ENCODE measurements at regions not wholly inside any gene's neighbourhood (a gene's known extent, or its start where the extent isn't known, plus 50 kb on each side); places are given as distances from the start of the nearest gene placed in this dataset.
"Not testable (repeated sequence)": the region's sequence is repeated elsewhere in the genome, so short reads cannot be mapped to it uniquely, and the experiment has no call there.

DNA sequence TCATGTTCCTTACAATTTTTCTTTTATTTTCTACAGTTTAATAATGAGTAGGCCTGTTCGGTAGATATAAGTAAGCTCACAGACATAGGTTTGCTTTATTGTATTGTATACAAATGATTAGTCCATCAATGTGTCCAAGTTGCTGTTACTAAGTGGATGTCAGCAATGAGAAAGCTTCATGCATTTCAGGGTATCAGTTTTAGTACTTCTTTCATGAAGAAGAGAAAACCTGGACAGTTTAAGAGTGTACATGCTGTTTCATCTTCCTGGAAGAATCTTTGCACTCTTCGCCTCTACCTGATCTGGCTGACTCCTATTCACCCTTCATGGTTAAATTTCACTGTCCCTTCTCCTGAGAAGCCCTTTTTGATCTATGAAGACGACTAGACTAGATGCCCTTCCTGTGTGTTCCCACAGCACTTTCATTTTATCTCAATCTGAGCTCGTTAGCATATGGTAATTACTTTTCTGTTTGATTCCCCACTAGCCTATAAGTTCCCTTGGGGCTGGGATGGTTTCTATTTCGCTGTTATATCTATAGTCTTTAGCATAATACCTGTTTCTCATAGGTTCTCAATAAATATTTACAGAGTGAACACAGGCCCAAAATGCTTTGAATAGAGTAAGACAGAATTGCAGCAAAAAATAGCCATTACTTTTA lies 70.7 kb downstream of the CETN3 start:
- no peak for DNase-seq (ENCODE audit: low read depth in 3 of 3)

DNA sequence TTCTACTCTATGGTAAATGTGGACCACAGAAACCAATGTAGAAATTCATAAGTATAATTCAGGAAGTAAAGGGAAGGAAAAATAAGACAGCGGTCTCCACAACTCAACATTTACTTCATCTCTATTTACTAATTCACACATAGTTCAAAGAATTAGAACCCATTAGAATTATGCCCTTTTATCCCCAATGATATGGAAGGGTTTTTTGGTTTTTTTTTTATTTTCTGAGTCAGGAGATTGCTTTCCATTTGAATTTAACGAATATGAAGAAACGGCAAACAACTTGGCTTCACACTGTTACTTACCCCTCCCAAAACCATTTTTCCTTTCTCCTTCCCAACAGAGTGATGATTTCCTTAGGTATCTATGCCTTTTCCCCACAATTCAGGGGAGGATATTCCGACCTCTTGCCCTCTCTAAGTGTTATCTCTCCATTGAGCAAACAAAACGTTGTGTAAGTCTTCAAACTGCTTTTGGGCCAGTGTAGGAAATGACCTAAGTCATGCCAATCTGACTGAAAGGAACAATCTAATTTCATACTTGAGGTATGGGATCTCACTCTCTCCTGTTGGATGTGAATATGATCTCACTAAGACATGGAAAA lies 72.0 kb downstream of the CETN3 start:
- no peak for DNase-seq (ENCODE audit: low read depth in 3 of 3)

DNA sequence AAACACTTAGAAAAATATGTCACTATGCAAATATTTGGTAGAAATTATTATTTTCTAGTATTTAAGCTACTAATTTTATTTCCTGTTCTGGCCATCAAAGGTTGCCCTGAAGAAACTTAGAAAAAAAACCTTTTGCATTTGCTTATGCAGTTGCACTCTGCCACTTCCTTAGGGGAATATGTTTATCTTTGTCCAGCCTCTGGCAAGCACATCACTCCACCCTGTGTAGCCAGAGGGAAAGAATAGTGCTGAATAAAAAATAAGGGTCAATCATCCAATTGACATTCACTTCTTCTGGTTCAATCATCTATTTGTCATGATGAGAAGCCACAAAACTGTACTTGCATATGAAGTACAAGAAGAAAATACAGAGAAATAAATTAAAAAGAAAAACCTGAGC lies 72.8 kb downstream of the CETN3 start:
- no peak for DNase-seq (ENCODE audit: low read depth in 3 of 3)

DNA sequence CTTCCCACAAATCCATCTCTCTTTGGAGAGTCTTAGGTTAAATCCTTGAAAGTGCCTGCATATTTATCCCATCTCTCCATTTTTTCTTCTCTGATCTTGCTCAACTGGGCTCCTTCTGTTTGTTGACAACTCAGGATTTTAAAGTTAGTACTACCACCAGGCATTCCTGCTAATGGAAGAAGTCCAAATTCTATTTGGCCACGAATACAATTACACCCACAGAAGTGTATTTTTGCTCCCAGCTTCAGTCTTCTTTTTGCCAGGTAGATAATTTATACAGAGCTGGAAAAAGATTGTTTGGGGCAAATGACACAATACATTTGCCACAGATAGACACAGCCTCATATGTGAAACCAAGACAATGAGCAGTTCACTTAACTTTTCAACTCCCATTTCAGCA lies 74.8 kb downstream of the CETN3 start:
- no peak for DNase-seq (ENCODE audit: low read depth in 3 of 3)

DNA sequence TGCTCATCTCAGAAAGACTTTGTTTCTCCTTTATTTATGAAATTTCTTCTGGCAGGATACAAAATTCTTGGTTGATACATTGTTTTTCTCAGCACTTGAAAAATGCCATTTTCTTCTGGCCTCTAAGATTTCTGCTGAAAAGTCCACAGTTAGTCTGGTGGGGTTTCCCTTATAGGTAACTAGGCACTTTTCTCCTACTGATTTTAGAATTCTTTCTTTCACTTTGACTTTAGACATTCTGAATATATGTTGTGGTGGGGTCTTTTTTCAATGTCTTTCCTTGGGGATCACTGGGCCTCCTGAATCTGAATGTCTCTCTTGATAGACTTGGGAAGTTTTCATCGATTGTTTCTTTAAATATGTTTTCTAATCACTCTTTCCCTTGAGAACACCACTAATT lies 79.6 kb downstream of the CETN3 start:
- DNase-seq (ENCODE audit: low read depth in 3 of 3) = no peak

DNA sequence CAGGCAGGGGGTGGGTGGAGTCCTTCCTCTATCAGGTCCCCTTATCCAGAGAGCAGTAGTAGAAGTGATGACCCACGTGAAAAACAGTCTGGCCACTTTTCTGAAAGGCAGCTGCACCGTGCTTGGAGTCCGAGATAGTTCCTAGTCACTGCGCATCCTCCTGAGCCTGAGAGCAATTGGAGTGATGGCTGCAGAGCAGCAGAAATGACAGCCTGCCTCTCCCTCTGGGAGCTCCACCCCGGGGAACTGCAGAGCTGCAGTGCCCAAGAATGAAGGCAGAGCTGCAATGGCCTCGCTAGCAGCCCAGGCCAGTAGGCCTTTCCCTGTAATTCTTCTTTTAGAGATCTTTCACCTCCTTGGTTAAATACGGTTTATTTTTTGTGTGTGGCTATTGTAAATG lies 82.6 kb downstream of the CETN3 start:
- DNase-seq (ENCODE audit: low read depth in 3 of 3) = no peak

DNA sequence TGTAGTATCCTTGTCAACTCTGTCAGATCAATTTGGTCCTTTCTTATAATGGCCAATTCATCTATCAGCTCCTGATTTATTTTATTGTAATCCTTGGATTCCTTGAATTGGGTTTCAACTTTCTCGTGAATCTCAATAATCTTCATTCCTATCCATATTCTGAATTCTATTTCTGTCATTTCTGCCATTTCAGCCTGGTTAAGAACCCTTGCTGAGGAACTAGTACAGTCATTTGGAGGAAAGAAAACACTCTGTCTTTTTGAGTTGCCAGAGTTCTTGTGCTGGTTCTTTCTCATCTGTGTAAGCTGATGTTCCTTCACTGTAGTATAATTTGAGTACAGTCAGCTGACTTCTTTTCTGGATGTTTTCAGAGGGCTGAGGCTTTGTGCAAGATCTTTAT lies 84.5 kb downstream of the CETN3 start:
- DNase-seq (ENCODE audit: low read depth in 3 of 3) = no peak

DNA sequence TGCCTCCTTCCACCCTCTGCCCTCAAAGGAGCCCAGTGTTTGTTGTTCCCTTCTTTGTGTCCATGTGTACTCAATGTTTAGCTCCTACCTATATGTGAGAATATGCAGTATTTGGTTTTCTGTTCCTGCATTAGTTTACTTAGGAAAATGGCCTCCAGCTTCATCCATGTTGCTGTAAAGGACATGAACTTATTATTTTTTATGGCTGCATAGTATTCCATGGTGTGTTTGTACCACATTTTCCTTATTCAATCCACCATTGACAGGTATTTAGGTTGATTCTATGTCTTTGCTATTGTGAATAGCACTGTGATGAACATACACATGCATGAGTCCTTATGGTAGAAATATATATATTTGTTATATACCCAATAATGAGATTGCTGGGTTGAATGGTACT lies 89.2 kb downstream of the CETN3 start:
- not testable (repeated sequence) for DNase-seq (ENCODE audit: low read depth in 3 of 3)

DNA sequence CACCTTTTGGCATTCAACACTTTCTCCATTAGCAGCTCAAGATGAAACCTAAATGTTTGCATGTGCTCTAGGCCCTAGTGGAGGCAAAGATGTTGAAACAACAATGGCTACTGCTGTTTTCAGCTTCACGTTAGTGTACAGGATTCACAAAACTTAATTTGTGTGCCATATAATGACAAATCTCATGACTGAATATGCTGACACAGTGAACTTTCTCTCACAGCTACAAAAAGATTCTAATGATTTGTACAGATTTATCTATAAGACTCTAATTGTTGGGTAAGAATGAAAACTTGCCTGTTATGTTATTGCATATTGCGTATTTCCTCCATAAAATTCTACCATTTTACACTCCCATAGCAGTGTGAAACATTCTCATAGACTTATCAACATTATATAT lies 97.5 kb downstream of the CETN3 start:
- no peak for DNase-seq (ENCODE audit: low read depth in 3 of 3)

DNA sequence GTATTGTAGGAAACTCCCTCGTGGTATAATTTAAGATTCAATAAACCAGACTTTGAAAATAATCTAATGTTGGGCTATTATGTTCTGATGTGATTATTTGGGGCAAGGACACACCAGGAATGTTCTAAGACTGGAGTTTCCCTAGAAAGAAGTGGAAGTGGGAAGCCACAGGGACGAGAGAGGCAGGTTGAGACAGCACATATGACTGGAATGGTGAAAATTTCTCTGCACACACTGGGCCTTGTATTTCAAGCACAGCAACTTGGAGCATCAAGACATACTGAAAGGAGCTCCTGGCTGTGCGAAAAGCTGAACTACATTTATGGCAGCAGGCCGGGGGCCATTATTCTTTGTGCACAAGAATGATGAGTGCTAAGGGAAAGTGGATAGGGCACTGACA lies 98.2 kb downstream of the CETN3 start:
- DNase-seq (ENCODE audit: low read depth in 3 of 3) = no peak

DNA sequence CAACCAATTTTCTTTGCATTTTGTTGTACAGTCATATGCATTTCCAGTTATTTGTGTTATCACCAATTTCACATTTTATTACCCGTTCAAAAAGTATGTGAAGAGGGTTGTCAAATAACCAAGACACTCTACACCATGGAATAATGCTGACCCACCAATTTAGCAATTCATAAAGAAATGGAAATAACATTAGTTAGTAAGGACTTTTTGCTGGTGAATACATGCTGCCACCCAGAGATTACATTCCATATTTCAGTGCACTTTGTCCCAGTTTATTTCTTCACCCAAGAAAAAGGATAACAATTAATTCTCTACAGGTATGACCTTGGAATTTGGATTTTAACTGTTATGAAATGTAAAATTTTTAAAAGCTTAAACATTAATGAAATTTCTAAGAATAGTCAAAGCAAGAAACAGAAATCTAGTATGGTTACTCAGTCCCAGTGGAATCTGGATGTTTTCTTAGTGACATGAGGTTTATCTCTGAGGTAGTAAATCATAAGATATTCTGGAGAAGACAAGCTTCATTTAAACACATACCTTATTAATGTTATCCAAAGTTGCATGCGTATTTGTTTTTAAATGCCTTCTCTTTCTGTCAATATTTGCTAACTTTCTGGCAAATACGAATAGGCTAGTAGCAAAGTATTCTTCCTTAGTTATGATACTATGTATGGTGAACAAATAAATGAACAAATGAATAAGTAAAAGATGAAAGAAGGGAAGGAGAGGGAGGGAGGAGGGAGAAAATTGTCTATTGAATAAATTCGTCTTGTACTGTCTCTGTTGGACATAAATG lies 100.6 kb downstream of the CETN3 start:
- DNase-seq (ENCODE audit: low read depth in 3 of 3) = no peak

DNA sequence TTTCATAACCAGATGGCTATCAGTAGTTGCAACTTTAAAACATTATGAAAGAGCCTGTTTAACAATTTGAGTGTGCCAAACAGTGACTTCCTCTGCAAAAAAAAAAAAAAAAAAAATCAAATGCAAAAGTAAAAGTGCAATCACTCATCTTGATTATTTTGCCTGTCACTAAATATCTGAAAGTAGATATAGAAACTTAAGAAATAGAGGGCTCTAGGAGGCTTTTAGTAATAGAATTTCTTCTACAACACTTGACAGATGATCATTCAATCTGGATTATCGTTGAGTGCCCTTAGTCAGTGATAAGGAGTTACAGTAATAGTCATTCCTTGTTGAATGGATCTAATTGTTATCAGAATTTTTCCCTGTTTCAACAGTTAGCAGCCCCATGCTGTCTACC lies 101.8 kb downstream of the CETN3 start:
- no peak for DNase-seq (ENCODE audit: low read depth in 3 of 3)

DNA sequence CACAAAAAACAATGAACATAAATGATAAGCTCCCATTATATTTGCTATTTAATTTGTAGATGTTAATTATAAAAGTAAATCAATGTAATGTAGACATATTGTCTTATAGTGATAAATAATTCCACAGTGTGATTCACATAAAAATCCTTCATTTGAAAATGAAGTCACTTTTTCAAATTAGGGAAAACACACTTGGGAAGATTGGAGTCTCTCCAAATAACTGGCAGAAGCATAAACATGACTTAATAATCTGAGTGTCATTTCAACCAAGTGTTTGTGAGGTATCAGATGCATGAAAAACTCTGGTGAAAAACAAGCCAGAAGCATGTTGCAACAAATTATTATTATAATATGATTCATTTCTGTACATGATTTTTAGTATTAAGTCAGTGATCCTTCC lies 102.2 kb downstream of the CETN3 start:
- no peak for DNase-seq (ENCODE audit: low read depth in 3 of 3)

DNA sequence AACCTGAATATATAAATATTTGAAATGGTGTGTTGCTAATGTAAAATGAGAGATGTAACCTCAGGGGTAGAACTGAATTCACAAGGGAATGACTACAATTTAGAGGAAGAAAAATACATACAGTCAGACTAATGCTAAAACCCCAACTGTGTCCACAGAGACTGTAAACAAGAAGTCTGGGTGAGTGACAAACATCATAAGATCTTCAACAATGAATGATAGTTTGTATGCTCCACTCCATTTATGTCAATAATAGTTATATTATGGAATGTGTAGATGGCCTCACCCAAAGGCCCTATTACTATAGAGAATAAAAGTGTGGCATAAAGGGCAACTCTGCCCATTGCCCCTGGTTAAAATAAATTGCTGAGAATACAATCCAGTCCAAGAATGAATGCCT lies 102.9 kb downstream of the CETN3 start:
- DNase-seq (ENCODE audit: low read depth in 3 of 3) = no peak

DNA sequence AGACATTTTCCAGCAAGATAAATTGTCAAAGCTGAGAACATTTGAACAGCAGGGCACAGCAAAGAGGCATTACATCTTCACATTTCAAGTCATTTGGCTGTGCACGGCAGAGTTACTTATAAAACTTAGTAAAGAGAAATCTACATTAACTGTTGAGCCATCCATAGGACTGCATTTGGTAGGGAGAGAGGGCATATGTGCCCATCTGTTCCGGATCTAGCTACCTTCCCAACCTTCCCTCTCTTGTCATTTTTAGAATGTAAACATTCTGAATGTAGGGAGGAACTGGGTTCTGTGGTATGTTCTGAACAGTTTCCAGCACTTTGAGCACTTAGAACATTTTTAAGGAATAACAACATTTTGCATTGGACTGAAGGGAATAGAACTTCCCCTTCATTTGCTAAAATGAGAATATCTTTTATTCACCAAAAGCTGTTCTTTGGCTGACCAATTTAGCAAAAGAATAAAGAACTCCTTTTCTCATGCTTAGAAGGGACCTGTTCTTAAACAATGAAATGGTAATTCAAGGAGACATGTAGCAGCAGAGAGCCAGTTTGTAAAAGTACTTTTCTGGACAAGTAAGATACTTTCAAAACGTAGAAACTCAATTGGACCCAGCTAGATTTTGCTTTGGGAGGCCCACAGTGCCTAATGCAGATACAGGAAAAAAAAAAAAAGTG lies 104.4 kb downstream of the CETN3 start:
- DNase-seq (ENCODE audit: low read depth in 3 of 3) = no peak

DNA sequence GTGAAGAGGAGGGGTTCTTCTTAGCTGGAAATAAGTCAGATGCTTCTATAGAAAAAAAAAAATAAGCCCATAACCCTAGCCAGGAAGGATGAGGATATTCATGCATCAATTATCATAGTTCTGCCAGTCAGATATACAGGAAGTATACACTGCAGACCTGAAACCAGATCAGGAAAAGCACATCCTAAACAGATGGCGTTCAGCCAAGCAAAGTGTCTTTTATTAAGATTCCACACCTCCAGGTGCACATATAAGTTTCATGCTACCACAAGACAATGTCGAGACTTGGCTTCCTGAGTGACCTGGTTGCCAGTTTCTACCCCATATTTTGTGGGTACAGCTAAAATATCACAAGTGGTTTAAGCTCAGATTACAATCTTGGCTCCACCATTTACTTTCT lies 108.3 kb downstream of the CETN3 start:
- DNase-seq (ENCODE audit: low read depth in 3 of 3) = no peak

DNA sequence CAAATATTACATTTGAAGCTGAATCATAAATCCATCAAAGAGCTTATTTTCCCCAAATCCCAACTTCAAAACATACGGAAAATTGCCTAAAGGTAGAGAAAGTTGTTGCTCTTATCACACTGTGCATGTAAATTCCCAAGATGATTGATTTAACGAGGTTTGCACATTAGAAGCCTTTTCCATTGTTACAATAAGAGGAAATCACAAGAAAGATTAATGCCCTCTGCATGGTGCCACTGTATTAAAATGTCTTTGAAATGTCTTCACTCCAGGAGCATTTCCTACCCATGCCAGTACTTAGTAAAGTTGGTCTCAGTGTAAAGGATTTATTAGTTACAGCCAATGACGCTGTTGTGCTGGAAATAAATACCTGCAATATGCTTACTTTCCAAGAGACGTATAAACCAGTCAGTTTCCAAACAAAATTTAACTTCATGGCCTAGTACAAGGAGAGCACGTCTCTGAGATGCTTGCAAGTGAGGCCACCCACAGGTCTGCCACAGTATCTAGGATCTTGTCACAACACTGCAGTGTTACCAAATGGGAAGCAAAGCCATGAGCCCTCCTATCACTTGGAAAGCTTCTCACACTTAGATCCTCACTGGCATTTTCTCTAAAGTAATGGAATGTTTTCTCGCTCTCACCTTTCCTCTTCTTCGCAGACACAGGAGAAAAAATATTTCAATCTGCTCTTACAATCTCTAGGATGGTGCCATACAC lies 112.4 kb downstream of the CETN3 start:
- no peak for DNase-seq (ENCODE audit: low read depth in 3 of 3)

DNA sequence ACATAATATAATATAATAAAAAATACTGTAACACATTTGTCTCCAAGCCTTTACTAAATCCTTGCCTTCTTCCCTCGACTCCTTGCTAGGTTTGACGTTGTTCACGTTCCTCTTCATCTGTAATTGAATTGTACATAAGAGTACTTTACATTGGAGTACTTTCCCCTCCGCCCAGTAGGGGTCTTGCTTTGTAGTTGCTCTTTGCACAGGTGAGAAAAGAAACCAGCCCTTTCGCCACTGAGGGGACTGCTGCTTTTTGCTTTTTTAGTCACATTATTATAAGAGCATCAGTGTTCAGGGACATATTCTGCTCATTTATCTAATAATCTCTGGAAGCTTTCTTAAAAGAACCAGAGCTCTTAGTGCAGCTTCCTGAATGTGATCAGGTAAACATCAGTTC lies 115.0 kb downstream of the CETN3 start:
- no peak for DNase-seq (ENCODE audit: low read depth in 3 of 3)

DNA sequence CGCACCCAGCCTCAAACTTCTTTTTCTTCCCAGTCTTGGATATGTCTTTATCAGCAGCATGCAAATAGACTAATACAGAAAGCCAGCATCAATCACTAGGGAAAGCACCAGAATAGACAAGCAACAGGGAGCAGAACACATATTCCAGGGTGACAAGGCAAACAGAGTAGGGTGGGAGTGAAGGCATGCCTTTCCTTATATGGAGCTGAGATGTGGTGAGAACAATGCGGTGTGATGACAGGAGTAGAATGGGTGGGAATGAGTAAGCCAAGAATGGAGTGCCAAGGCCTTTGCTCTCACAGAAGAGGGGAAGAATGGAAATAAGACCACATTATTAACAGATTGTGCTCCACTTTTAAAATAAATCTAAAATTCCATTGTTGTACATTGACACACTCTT lies 115.6 kb downstream of the CETN3 start:
- DNase-seq (ENCODE audit: low read depth in 3 of 3) = no peak

DNA sequence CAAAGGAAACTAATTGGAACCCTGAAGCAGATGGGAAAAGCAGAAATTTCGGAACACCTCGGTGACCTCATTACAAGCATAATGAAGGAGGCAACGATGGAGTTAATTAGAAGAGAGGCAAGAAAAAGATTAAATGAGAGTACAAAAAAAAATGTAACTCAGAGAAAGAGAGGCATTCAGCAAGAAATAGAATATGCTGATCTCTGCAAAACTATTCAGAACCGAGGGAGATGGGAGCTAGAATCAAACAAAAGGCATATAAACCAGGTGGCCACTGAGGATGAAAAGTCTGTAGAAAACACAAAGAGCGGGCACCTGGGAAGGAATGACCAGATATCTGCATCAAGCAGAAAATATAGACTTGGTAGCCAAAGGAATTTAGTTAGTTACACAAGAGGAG lies 118.9 kb downstream of the CETN3 start:
- DNase-seq (ENCODE audit: low read depth in 3 of 3) = no peak

DNA sequence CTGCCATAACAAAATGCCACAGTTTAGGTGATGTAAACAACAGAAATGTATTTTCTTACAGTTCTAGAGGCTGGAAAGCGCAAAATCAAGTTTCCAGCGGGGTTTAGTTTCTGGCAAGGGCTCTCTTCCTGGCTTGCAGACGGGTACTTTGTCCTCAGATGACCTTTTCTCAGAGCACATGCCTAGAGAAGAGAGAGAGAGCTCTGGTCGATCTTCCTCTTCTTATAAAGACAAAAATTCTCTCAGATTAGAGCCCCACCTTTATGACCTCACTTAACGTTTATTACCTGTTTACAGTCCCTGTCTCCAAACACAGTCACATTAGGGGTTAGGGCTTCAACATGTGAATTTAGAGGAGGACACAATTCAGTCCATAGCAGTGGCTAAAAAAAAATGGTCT lies 119.7 kb downstream of the CETN3 start:
- no peak for DNase-seq (ENCODE audit: low read depth in 3 of 3)

DNA sequence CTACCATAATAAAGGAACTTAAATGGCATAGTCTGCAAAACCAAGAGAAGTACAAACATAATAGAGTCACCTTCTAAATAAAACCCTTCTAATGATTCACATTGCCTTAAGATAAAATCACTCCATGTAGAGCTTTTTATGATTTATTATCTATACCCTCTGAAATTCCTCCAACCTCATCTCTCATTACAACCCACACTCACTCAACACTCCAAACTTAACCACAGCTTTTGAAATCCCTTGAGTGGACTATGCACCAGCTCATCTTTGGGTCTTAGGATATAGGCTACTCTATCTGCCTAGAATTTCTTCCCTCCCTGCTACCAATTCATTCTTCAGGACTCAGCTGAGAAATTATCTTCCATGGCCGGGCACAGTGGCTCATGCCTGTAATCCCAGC lies 122.5 kb downstream of the CETN3 start:
- DNase-seq (ENCODE audit: low read depth in 3 of 3) = no peak
